PC-9 (cell line): ENCODE measurements at regions not wholly inside any gene's neighbourhood (a gene's known extent, or its start where the extent isn't known, plus 50 kb on each side); places are given as distances from the start of the nearest gene placed in this dataset.

Source experiments
- BruUV-seq: library from RNA; stranded (reverse); fragments of 400-500 nt; replicated peaks from 2 replicates; lab custom pipeline; 2021; lab: Mats Ljungman, UMichigan
- CTCF ChIA-PET: fragments of 300-600 bp; sonication (Branson Sonifier 250); formaldehyde crosslinking; loops from one replicate; lab custom pipeline; 2022; ENCODE audit warnings: antibody characterized with exemption; lab: Charles Lee
- POLR2A ChIA-PET: fragments of 300-600 bp; sonication (Branson Sonifier 250); formaldehyde crosslinking; loops from one replicate; lab custom pipeline; 2022; ENCODE audit warnings: antibody characterized with exemption; ENCODE audit not compliant: unreplicated experiment; lab: Charles Lee
- DNase-seq, 2 experiments: peaks; one replicate each; pipeline versions ENCODE4 v3.0.0 to v3.0.0-alpha.2; 2015 to 2022; ENCODE audit warnings: mixed read lengths in 1 of 2
- H2AFZ ChIP-seq: fragments of 200-600 bp; sonication (generic); 2 replicates; pipeline ENCODE4 v1.8.1; 2017; ENCODE audit warnings: antibody characterized with exemption
- H3F3A ChIP-seq: fragments of 200-600 bp; sonication (generic); 2 replicates; pipeline ENCODE4 v1.8.1; 2017; ENCODE audit warnings: antibody characterized with exemption, mild to moderate bottlenecking, low read depth; ENCODE audit not compliant: insufficient read depth
- H3K27ac ChIP-seq: fragments of 200-600 bp; sonication (generic); 2 replicates; pipeline ENCODE4 v1.6.1; 2016; ENCODE audit warnings: mixed run types
- H3K27me3 ChIP-seq: fragments of 200-600 bp; sonication (generic); 2 replicates; pipeline ENCODE4 v1.6.1; 2016; ENCODE audit warnings: low read depth, mixed run types; ENCODE audit not compliant: insufficient read depth
- H3K36me3 ChIP-seq: fragments of 200-600 bp; sonication (generic); 2 replicates; pipeline ENCODE4 v1.6.1; 2016; ENCODE audit warnings: low read depth, mixed run types
- H3K4me1 ChIP-seq: fragments of 200-600 bp; sonication (generic); replicated peaks from 2 replicates; pipeline ENCODE4 v1.6.1; 2016; ENCODE audit warnings: mixed run types; ENCODE audit not compliant: insufficient read depth
- H3K4me2 ChIP-seq: fragments of 200-600 bp; sonication (generic); 2 replicates; pipeline ENCODE4 v1.6.1; 2017; ENCODE audit warnings: mixed run types
- H3K4me3 ChIP-seq: fragments of 200-600 bp; sonication (generic); 2 replicates; pipeline ENCODE4 v1.6.1; 2016; ENCODE audit warnings: mixed run types
- H3K79me2 ChIP-seq: fragments of 200-600 bp; sonication (generic); 2 replicates; pipeline ENCODE4 v1.6.1; 2017; ENCODE audit warnings: low read depth, mixed run types
- H3K9me2 ChIP-seq: fragments of 200-600 bp; sonication (generic); 2 replicates; pipeline ENCODE4 v1.8.1; 2017; ENCODE audit warnings: mild to moderate bottlenecking; ENCODE audit not compliant: insufficient read depth
- H3K9me3 ChIP-seq: fragments of 200-600 bp; sonication (generic); 2 replicates; pipeline ENCODE4 v1.8.1; 2016; ENCODE audit warnings: low read depth; ENCODE audit not compliant: insufficient read depth
- H4K20me1 ChIP-seq: fragments of 200-600 bp; sonication (generic); 2 replicates; pipeline ENCODE4 v1.8.1; 2017; ENCODE audit not compliant: insufficient read depth
- CTCF ChIP-seq: fragments of 200-600 bp; sonication (generic); conservative IDR thresholded peaks from 2 replicates; pipeline ENCODE4 v1.6.1; 2017; ENCODE audit warnings: mixed run types, antibody characterized with exemption, mild to moderate bottlenecking, moderate library complexity
- EZH2 ChIP-seq: fragments of 200-600 bp; sonication (generic); IDR thresholded peaks from 2 replicates; pipeline ENCODE4 v1.8.0; 2017; ENCODE audit warnings: antibody characterized with exemption, low read depth
- intact Hi-C: fragments of 100-400 bp; cut with micrococcal nuclease; formaldehyde crosslinking; loops from one replicate; pipeline ENCODE4 v1.10.0; 2022; ENCODE audit not compliant: unreplicated experiment

GRCh38 chr12:29054858-29055663, 94.0 kb upstream of the FAR2 start:
- Histone ChIP-seq H3K4me3 (no peak overlapping the region), H3F3A (no peaks in the 10 kb centered on the region), H3K27ac (no peak overlapping the region), H3K9me3 (no peaks in the 10 kb centered on the region), H3K27me3 (no peaks in the 10 kb centered on the region), H3K4me1 (no peaks in the 10 kb centered on the region), H3K79me2 (no peaks in the 10 kb centered on the region), H3K4me2 (no peak overlapping the region), H4K20me1 (no peaks in the 10 kb centered on the region), H3K9me2 (no peaks in the 10 kb centered on the region), H2AFZ (no peak overlapping the region), H3K36me3 (no peaks in the 10 kb centered on the region)
- BruUV-seq: no TSS peak
- no peak for DNase-seq
- ChIA-PET POLR2A (no interaction called here), CTCF (no interaction called here)
- TF ChIP-seq CTCF (no peak), EZH2 (no peak)
- intact Hi-C loops: no loop called here

GRCh38 chr12:29066011-29066588, 83.0 kb upstream of the FAR2 start:
- H3K4me2 ChIP-seq: no peak overlapping the region
- no peaks in the 10 kb centered on the region for H3K36me3 ChIP-seq
- intact Hi-C loops: no loop called here
- no peaks in the 10 kb centered on the region for H3F3A ChIP-seq
- no peak overlapping the region for H3K27ac ChIP-seq
- no peaks in the 10 kb centered on the region for H4K20me1 ChIP-seq
- TF ChIP-seq CTCF (no peak), EZH2 (no peak)
- DNase-seq: no peak
- POLR2A ChIA-PET: no interaction called here
- H3K9me3 ChIP-seq: no peaks in the 10 kb centered on the region; the same call in 1 of the 2 replicates
- BruUV-seq: no TSS peak
- no peaks in the 10 kb centered on the region for H3K27me3 ChIP-seq
- no peak overlapping the region for H2AFZ ChIP-seq
- H3K4me1 ChIP-seq: no peaks in the 10 kb centered on the region
- H3K79me2 ChIP-seq: no peaks in the 10 kb centered on the region
- no peak overlapping the region for H3K4me3 ChIP-seq
- H3K9me2 ChIP-seq: no peaks in the 10 kb centered on the region
- CTCF ChIA-PET: no interaction called here

- CTCF ChIA-PET: no interaction called here
- POLR2A ChIA-PET: interaction anchor here (0.6 kb wide), 1 partner anchor 402 kb away, joined by 5 read pairs; no protein-coding TSS in a partner anchor
- Histone ChIP-seq H3K9me2 (no peaks in the 10 kb centered on the region), H3K36me3 (no peaks in the 10 kb centered on the region), H3K79me2 (no peaks in the 10 kb centered on the region), H3F3A (no peaks in the 10 kb centered on the region), H4K20me1 (no peaks in the 10 kb centered on the region), H3K27me3 (no peaks in the 10 kb centered on the region), H3K27ac (no peak overlapping the region), H2AFZ (no peak overlapping the region), H3K4me3 (no peak overlapping the region), H3K9me3 (no peaks in the 10 kb centered on the region; the same call in 1 of the 2 replicates), H3K4me1 (no peaks in the 10 kb centered on the region), H3K4me2 (no peak overlapping the region)
- TF ChIP-seq CTCF: no peak
- no peak for TF ChIP-seq EZH2
- DNase-seq: no peak
- intact Hi-C loops: no loop called here
- no TSS peak for BruUV-seq
Measured at GRCh38 chr12:29067430-29067829, 81.6 kb upstream of the FAR2 start.
